Muscle of arm (tissue), 1 donor: ENCODE measurements at regions not wholly inside any gene's neighbourhood (a gene's known extent, or its start where the extent isn't known, plus 50 kb on each side); places are given as distances from the start of the nearest gene placed in this dataset.
A peak's percentile ranks its signal among the peaks of the same experiment; 100 is the strongest.
"Not testable (repeated sequence)": the region's sequence is repeated elsewhere in the genome, so short reads cannot be mapped to it uniquely, and the experiment has no call there.

ENCODE experiments used
- DNase-seq: peaks from one replicate; pipeline ENCODE4 v3.0.0-alpha.2; 2013

GRCh38 chr18:1840878-1841277, 730.4 kb downstream of the METTL4 start:
- no peak for DNase-seq

- no peak for DNase-seq
Measured at GRCh38 chr18:1846640-1847039, 724.7 kb downstream of the METTL4 start.

- no peak for DNase-seq
Measured at GRCh38 chr18:1848716-1849115, 722.6 kb downstream of the METTL4 start.

GRCh38 chr18:1849386-1849785, 721.9 kb downstream of the METTL4 start:
- DNase-seq = no peak

GRCh38 chr18:1857281-1857680, 714.0 kb downstream of the METTL4 start:
- not testable (repeated sequence) for DNase-seq

- DNase-seq = no peak
Measured at GRCh38 chr18:1861473-1861872, 709.8 kb downstream of the METTL4 start.

GRCh38 chr18:1865869-1866268, 705.4 kb downstream of the METTL4 start:
- no peak for DNase-seq

GRCh38 chr18:1872274-1872673, 699.0 kb downstream of the METTL4 start:
- DNase-seq = no peak

GRCh38 chr18:1875219-1875618, 696.1 kb downstream of the METTL4 start:
- DNase-seq = no peak

- DNase-seq = no peak
Measured at GRCh38 chr18:1884623-1885022, 686.7 kb downstream of the METTL4 start.

- DNase-seq = peak; percentile 31
Measured at GRCh38 chr18:1891641-1892040, 679.7 kb downstream of the METTL4 start.

- peak; percentile 14 for DNase-seq
Measured at GRCh38 chr18:1892191-1892590, 679.1 kb downstream of the METTL4 start.

- DNase-seq = no peak
Measured at GRCh38 chr18:1895456-1896185, 675.7 kb downstream of the METTL4 start.

- no peak for DNase-seq
Measured at GRCh38 chr18:1906421-1906820, 664.9 kb downstream of the METTL4 start.

- no peak for DNase-seq
Measured at GRCh38 chr18:1907470-1908206, 663.7 kb downstream of the METTL4 start.

GRCh38 chr18:1914489-1914888, 656.8 kb downstream of the METTL4 start:
- no peak for DNase-seq

GRCh38 chr18:1916869-1917523, 654.3 kb downstream of the METTL4 start:
- DNase-seq = no peak

GRCh38 chr18:1917569-1917968, 653.7 kb downstream of the METTL4 start:
- DNase-seq = no peak

- no peak for DNase-seq
Measured at GRCh38 chr18:1922066-1922465, 649.2 kb downstream of the METTL4 start.

- DNase-seq = no peak
Measured at GRCh38 chr18:1928711-1929110, 642.6 kb downstream of the METTL4 start.

- DNase-seq = no peak
Measured at GRCh38 chr18:1929720-1930119, 641.6 kb downstream of the METTL4 start.

GRCh38 chr18:1930291-1931270, 640.7 kb downstream of the METTL4 start:
- DNase-seq = no peak
